Neural cell (in vitro differentiated cells): ENCODE measurements at regions not wholly inside any gene's neighbourhood (a gene's known extent, or its start where the extent isn't known, plus 50 kb on each side); places are given as distances from the start of the nearest gene placed in this dataset.

ENCODE experiments used
- H2AFZ ChIP-seq: fragments of 200-600, 300-800 bp; sonication (generic), shearing (Covaris generic); 2 replicates; pipeline ENCODE4 v1.6.0; 2014; ENCODE audit warnings: low read depth, mild to moderate bottlenecking, antibody characterized with exemption, low read length, moderate library complexity
- H3F3A ChIP-seq: fragments of 200-600 bp; shearing (Covaris generic); 2 replicates; pipeline ENCODE4 v1.6.1; 2016; ENCODE audit warnings: mild to moderate bottlenecking, moderate library complexity, mixed read lengths, antibody characterized with exemption, low read length; ENCODE audit not compliant: insufficient read depth, poor library complexity, severe bottlenecking
- H3K27ac ChIP-seq: fragments of 200-600, 300-800 bp; sonication (generic), shearing (Covaris generic); 2 replicates; pipeline ENCODE4 v1.5.1; 2014; ENCODE audit warnings: mild to moderate bottlenecking, low read length, moderate library complexity
- H3K27me3 ChIP-seq: fragments of 300-800, 200-600 bp; sonication (generic), shearing (Covaris generic); 2 replicates; pipeline ENCODE4 v1.6.0; 2014; ENCODE audit warnings: mild to moderate bottlenecking, low read depth, low read length, moderate library complexity; ENCODE audit not compliant: insufficient read depth
- H3K36me3 ChIP-seq: fragments of 300-800, 200-600 bp; sonication (generic), shearing (Covaris generic); 2 replicates; pipeline ENCODE4 v1.5.1; 2014; ENCODE audit warnings: mild to moderate bottlenecking, antibody characterized with exemption, low read length, moderate library complexity; ENCODE audit not compliant: insufficient read depth
- H3K4me2 ChIP-seq: fragments of 300-800, 200-600 bp; sonication (generic), shearing (Covaris generic); 2 replicates; pipeline ENCODE4 v1.6.0; 2014; ENCODE audit warnings: mild to moderate bottlenecking, low read length
- H3K4me3 ChIP-seq: fragments of 300-800, 200-600 bp; sonication (generic), shearing (Covaris generic); 2 replicates; pipeline ENCODE4 v1.5.1; 2014; ENCODE audit warnings: mild to moderate bottlenecking, low read length, moderate library complexity
- H3K79me2 ChIP-seq: fragments of 200-600 bp; shearing (Covaris generic); replicated peaks from 2 replicates; pipeline ENCODE4 v1.6.0; 2014; ENCODE audit warnings: mild to moderate bottlenecking, low read length, moderate library complexity; ENCODE audit not compliant: insufficient read depth
- H3K9ac ChIP-seq: fragments of 300-800, 200-600 bp; sonication (generic), shearing (Covaris generic); 2 replicates; pipeline ENCODE4 v1.6.1; 2016; ENCODE audit warnings: mild to moderate bottlenecking, low read length, mixed read lengths
- H3K9me2 ChIP-seq: fragments of 200-600 bp; shearing (Covaris generic); 2 replicates; pipeline ENCODE4 v1.6.1; 2016; ENCODE audit warnings: mild to moderate bottlenecking, low read length, mixed read lengths; ENCODE audit not compliant: insufficient read depth
- H3K9me3 ChIP-seq: fragments of 200-600, 300-800 bp; sonication (generic), shearing (Covaris generic); 2 replicates; pipeline ENCODE4 v1.6.1; 2016; ENCODE audit warnings: mild to moderate bottlenecking, mixed run types, low read length, moderate library complexity, mixed read lengths
- H4K20me1 ChIP-seq: fragments of 200-600 bp; shearing (Covaris generic); 2 replicates; pipeline ENCODE4 v1.6.1; 2016; ENCODE audit warnings: mild to moderate bottlenecking, mixed run types; ENCODE audit not compliant: insufficient read depth
- CTCF ChIP-seq: fragments of 450-650 bp; IDR thresholded peaks from 2 replicates; pipeline ENCODE4 v1.5.1; 2014; ENCODE audit warnings: antibody characterized with exemption, mild to moderate bottlenecking, moderate library complexity; ENCODE audit not compliant: poor library complexity, severe bottlenecking
- EP300 ChIP-seq: fragments of 450-650 bp; conservative IDR thresholded peaks from 2 replicates; pipeline ENCODE4 v1.6.1; 2014; ENCODE audit warnings: antibody characterized with exemption, mild to moderate bottlenecking, moderate library complexity; ENCODE audit not compliant: poor library complexity, severe bottlenecking
- EZH2 ChIP-seq: fragments of 200-600, 300-800 bp; shearing (Covaris generic), sonication (generic); IDR thresholded peaks from 2 replicates; pipeline ENCODE4 v1.6.1; 2014; ENCODE audit warnings: antibody characterized with exemption, low read length, borderline replicate concordance, mild to moderate bottlenecking; ENCODE audit not compliant: insufficient read depth, poor library complexity, severe bottlenecking
- MXI1 ChIP-seq: fragments of 450-650 bp; conservative IDR thresholded peaks from 2 replicates; pipeline ENCODE4 v1.6.1; 2014; ENCODE audit warnings: antibody characterized with exemption, mild to moderate bottlenecking; ENCODE audit not compliant: poor library complexity, severe bottlenecking
- POLR2AphosphoS5 ChIP-seq: IDR thresholded peaks from 2 replicates; pipeline ENCODE4 v1.6.1; 2012
- RAD21 ChIP-seq: fragments of 450-650 bp; conservative IDR thresholded peaks from 2 replicates; pipeline ENCODE4 v1.6.1; 2014; ENCODE audit warnings: antibody characterized with exemption, mild to moderate bottlenecking, moderate library complexity
- REST ChIP-seq: IDR thresholded peaks from 2 replicates; pipeline ENCODE4 v1.6.1; 2012; ENCODE audit warnings: borderline replicate concordance
- SMC3 ChIP-seq: fragments of 450-650 bp; conservative IDR thresholded peaks from 2 replicates; pipeline ENCODE4 v1.6.1; 2014; ENCODE audit warnings: antibody characterized with exemption, mild to moderate bottlenecking, moderate library complexity; ENCODE audit not compliant: poor library complexity
- TAF1 ChIP-seq: IDR thresholded peaks from 2 replicates; pipeline ENCODE4 v1.6.1; 2012; ENCODE audit warnings: low read depth

- no peak for TF ChIP-seq SMC3
- no peak for TF ChIP-seq POLR2AphosphoS5
- TF ChIP-seq EZH2 = no peak
- TF ChIP-seq MXI1 = no peak
- no peak for TF ChIP-seq REST
- TF ChIP-seq CTCF = no peak
- TF ChIP-seq EP300 = no peak
- TF ChIP-seq RAD21 = no peak
- no peak for TF ChIP-seq TAF1
- Histone ChIP-seq H3K36me3 (no peaks in the 10 kb centered on the region), H3F3A (no peaks in the 10 kb centered on the region), H3K9ac (no peak overlapping the region), H3K79me2 (no peaks in the 10 kb centered on the region), H2AFZ (no peak overlapping the region), H3K9me3 (peaks cover 3% of the 10 kb centered on the region), H3K4me2 (no peak overlapping the region), H3K4me3 (no peak overlapping the region), H3K9me2 (no peaks in the 10 kb centered on the region), H3K27ac (no peak overlapping the region), H3K27me3 (peaks cover 28% of the 10 kb centered on the region), H4K20me1 (no peaks in the 10 kb centered on the region)
Measured at GRCh38 chr14:103205541-103205906, 82.3 kb downstream of the TNFAIP2 start.

GRCh38 chr14:103206023-103206481 lies 82.8 kb downstream of the TNFAIP2 start:
- TF ChIP-seq TAF1 = no peak
- no peak for TF ChIP-seq SMC3
- TF ChIP-seq EP300 = no peak
- no peak for TF ChIP-seq RAD21
- TF ChIP-seq POLR2AphosphoS5 = no peak
- no peak for TF ChIP-seq CTCF
- TF ChIP-seq REST = no peak
- no peak for TF ChIP-seq MXI1
- TF ChIP-seq EZH2 = no peak

More at GRCh38 chr14:103206023-103206481, 82.8 kb downstream of the TNFAIP2 start:
- Histone ChIP-seq H3K27ac (no peak overlapping the region), H3K4me3 (no peak overlapping the region), H3F3A (no peaks in the 10 kb centered on the region), H2AFZ (no peak overlapping the region), H4K20me1 (no peaks in the 10 kb centered on the region), H3K79me2 (no peaks in the 10 kb centered on the region), H3K4me2 (no peak overlapping the region), H3K27me3 (peaks cover 28% of the 10 kb centered on the region), H3K9me3 (peaks cover 3% of the 10 kb centered on the region), H3K9ac (no peak overlapping the region), H3K36me3 (no peaks in the 10 kb centered on the region), H3K9me2 (no peaks in the 10 kb centered on the region)
